Stimulated activated CD4-positive, alpha-beta T cell treated with anti-CD3 and anti-CD28 coated beads, Interleukin-2, amount 100 ng/mL, for 48 hours (primary cell): ENCODE measurements at regions not wholly inside any gene's neighbourhood (a gene's known extent, or its start where the extent isn't known, plus 50 kb on each side); places are given as distances from the start of the nearest gene placed in this dataset.

Source experiments
- DNase-seq, 2 donors: peaks; one replicate each; pipeline ENCODE4 v3.0.0-alpha.2; 2020

DNA sequence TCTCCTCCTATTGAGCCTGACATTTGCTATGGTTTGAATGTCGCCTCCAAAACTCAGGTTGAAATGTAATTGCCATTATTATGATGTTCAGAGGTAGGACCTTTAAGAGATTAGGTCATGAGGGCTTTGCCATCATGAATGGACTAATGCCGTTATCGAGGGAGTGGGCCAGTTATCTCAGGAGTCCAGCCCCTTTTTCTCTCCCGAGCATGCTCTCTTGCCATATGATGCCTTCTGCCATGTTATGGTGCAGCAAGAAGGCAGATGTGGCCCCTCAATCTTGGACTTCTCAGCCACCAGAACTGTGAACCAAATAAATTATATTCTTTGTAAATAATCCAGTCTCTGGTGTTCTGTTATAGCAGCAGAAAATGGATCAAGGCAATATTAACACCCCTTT is 323.5 kb downstream of the RRAGC start:
- no peak for DNase-seq

GRCh38 chr1:38534473-38534823 is 325.1 kb downstream of the RRAGC start:
- no peak for DNase-seq

- DNase-seq: no peak
Observed at GRCh38 chr1:38533772-38534472, 325.6 kb downstream of the RRAGC start.

GRCh38 chr1:38530957-38531356 is 328.6 kb downstream of the RRAGC start:
- no peak for DNase-seq

- no peak for DNase-seq
Observed at GRCh38 chr1:38529946-38530345, 329.6 kb downstream of the RRAGC start.

DNA sequence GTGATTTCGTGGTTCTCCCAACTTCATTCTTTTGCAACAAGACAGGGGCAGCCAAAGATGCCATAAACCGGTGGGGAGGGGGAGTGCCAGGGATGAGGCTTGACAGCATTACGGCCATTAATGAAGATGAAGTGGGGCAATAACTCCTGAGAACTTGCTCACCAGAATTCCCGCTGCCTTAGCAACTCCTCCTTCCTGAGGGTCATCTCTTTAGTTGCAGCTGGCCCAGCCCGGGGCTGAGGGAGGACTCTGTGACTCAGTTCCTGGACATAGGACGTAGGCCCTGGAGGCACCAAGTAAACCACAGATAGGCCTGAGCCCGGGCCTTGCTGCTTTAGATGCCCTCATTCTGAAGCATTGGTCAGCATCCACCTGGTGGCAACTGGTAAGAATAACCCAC is 330.2 kb downstream of the RRAGC start:
- DNase-seq: no peak

- DNase-seq: no peak
Observed at GRCh38 chr1:38528623-38529022, 330.9 kb downstream of the RRAGC start.

DNA sequence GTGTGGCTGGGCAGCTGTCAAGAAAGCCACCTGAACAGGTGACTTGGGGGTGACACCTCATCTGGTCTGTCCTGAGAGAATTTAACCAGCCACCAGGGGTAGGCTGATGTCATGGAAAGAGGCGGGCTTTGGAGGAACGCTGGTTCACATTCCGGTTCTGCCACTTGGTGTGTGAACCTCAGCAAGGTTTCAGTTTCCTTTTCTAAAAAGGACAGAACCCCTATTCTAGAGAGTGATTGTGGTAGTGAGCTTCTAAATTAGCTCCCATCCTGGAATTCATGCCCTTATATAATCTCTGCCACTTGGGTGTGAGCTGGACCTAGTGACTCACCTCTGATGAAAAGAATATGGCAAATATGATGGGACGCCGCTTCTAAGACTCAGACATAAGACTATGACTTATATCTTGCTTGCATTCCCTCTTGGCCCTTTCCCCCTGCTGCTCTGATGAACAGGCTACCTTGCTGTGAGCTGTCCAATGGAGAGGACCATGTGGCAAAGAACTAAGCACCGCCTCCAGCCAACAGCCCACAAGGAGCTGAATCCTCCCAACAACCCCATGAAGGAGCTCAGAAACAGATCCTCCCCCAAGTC is 332.1 kb downstream of the RRAGC start:
- peak; percentile 33 to 39 for DNase-seq

GRCh38 chr1:38526046-38526445 is 333.5 kb downstream of the RRAGC start:
- DNase-seq: no peak

DNA sequence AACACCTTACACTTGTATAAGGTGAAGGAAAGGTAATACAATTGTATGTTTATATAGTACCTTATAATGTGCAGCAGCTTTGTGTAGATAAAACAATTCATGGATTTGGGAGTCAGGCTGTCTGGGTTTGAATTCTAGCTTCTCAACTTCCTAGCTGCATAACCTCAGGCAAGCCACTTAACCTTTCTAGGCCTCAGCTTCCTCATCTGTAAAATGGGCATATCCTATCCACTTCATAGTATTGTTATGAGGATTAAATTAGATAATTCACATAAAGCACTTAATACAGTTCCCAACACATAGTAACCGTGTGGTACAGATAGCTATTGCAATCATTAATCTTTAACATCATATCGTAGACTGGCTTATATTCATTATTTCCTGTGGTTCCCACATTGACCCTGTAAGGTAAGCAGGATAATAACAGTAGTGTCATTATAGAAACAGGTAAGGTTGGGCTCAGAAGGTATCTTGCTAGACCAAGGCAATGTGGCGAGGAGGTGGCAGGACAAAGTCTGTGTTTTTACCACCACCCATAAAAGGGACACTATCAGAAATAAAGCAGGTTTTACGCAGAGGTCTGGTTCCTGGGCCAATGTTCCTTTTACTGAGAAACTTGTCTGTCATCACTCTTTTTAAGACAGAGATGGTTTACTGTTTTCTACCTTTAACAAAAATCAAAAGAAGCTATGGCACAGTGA is 334.1 kb downstream of the RRAGC start:
- DNase-seq: no peak

DNA sequence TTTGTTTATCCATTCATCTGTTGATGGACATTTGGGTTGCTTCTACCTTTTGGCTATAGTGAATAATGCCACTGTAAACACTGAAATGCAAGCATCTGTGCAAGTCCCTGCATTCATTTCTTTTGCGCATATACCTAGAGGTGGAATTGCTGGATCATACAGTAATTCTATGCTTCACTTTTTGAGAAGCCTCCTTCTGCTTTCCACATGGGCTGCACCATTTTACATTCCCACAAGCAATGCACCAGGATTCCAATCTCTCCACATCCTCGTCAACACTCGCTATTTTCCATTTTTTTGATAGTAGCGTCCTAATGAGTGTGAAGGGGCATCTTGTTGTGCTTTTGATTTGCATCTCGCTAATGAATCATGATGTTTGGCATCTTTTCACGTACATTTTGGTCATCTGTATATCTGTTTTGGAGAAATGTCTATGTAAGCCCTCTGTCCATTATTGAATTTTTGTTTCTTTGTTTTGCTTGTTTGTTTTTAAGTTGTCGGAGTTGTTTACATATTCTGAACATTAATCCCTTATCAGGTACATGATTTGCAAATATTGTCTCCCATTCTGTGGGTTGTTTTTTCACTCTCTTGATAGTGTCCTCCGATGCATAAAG is 335.4 kb downstream of the RRAGC start:
- no peak for DNase-seq

DNA sequence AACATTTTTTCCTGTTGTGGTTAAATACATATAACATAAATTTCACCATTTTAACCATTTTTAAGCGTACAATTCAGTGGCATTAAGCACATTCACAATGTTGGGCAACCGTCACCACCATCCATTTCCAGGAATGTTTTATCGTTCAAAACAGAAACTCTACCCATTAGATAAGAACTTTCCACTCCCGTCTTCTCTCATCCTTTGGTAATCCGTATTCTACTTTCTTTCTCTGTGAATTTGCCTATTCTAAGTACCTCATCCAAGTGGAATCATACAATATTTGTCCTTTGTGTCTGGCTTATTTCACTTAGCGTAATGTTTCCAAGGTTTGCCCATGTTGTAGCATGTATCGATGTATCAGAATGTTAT is 336.0 kb downstream of the RRAGC start:
- no peak for DNase-seq

GRCh38 chr1:38522915-38523567 is 336.5 kb downstream of the RRAGC start:
- DNase-seq: no peak

GRCh38 chr1:38516560-38516959 is 343.0 kb downstream of the RRAGC start:
- no peak for DNase-seq

DNA sequence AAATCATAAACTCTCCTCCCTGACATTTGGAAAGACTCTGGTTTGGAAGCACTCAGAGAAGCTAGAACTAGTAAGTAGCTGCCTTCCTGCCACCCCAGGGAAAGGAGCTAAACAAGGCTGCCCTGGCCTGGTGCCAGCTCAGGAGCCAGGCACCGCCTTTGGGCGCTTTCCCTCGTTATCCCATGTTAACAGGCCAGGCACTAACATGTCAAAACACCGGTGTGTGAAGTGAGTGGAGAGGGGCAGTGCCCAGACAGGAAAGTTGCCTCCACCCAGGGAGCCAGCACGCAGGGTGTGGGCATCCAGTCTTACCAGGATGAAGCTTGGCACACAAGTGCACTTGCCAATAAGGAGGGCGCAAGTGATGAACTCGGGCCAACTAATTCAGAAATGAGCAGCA is 346.8 kb downstream of the RRAGC start:
- no peak for DNase-seq

DNA sequence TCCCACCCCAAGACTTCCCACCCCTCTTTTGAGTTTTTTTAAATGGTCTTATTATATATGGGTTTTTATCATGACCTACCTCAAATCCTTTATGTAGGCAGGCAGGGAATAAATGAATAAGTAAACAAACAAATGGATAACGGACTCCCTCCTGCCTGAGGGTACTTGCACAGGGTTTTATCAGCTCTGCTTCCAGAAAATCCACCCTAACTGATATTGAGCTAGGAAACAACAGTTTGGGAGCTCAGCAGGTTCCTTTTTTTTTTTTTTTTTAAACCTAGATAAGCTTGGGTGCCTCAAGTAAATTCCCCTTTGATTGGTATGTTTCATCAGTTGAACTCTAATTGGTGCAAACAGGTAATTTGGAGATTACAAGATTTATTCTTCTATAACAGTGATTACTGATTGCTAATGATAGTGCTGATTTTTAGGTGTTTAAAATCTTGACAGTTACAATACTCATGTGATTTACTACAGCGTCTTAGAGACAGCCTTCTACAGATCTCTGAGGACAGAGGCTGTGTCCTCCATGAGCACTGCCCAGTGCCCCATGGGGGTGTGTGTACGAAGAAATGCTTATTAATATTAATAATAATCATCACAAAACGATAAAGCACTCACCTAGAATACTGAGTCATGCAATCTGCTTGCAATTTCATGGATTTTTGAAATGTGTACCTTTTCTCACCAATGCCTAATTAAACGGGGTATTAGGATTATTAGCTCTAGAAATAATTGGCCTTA is 347.4 kb downstream of the RRAGC start:
- no peak for DNase-seq

DNA sequence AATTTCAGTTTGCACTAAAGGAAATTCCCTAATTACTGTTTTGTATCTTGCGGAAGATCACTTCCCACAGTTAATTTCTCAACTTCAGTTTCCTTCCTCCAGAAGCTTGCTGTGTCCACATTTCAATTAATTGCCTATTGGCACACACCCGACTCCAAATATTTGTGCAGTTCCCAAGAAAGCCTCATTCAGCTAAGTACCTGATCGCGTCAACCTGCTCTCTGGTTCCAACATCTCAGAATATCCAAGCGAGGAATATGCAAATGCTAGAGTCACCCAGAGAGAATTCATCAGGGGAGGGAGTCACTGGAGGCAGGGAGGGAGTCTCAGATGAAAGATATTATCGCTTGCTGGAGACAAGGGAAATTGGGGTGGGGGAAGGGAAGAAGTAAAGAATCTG is 351.3 kb downstream of the RRAGC start:
- DNase-seq: no peak

DNA sequence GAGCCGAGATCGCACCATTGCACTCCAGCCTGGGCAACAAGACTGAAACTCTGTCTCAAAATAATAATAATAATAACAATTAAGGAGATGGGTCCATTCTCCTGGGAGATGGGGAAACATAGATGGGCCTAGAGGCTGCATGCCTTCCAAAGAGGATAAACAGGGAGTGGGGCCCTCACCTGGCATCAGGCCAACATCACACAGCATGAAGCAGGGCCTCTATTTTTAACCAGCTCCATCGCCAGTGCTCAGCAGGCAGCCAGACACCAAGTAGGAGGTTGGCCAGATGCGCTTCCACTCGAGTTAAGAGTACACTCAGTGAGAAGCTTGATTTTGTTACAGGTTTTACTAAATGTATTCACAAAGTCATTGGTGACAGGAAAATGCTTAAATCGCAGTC is 352.0 kb downstream of the RRAGC start:
- no peak for DNase-seq

- no peak for DNase-seq
Observed at GRCh38 chr1:38505944-38506343, 353.6 kb downstream of the RRAGC start.

- no peak for DNase-seq
Observed at GRCh38 chr1:38502758-38503157, 356.8 kb downstream of the RRAGC start.

DNA sequence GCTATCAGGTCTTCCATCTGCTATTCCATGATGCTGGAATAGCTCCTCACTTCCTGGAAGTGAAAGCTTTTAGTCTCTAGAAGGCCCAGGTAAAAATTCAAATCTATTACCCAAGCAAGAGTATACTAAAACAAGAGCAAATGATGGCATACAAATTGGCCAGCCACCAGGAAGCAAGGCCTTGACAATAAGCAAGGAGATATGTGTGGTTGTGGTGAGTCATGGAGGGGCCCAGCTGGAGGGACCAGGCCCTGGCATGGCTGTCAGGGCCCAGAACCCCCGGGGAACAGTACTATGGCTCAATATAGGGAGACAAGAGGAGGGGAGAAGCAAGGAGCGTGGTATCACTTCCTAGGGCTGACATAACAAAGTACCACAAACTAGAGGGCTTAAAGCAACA is 358.7 kb downstream of the RRAGC start:
- DNase-seq: no peak

- no peak for DNase-seq
Observed at GRCh38 chr1:38500352-38500751, 359.2 kb downstream of the RRAGC start.

- no peak for DNase-seq
Observed at GRCh38 chr1:38498686-38499085, 360.9 kb downstream of the RRAGC start.
